ENCODE measurements at regions not wholly inside any gene's neighbourhood (a gene's known extent, or its start where the extent isn't known, plus 50 kb on each side); places are given as distances from the start of the nearest gene placed in this dataset.

- DNase-seq (ENCODE audit: low spot score): no peak
Measured at GRCh38 chr18:25443776-25444175, 91.8 kb upstream of the ZNF521 start.

GRCh38 chr18:25435149-25435782 lies 83.3 kb upstream of the ZNF521 start:
- DNase-seq (ENCODE audit: low spot score): no peak

GRCh38 chr18:25434745-25435144 lies 82.8 kb upstream of the ZNF521 start:
- DNase-seq (ENCODE audit: low spot score): no peak

GRCh38 chr18:25433590-25433989 lies 81.6 kb upstream of the ZNF521 start:
- DNase-seq (ENCODE audit: low spot score): no peak

- DNase-seq (ENCODE audit: low spot score): no peak
Measured at GRCh38 chr18:25425024-25425423, 73.1 kb upstream of the ZNF521 start.

- no peak for DNase-seq (ENCODE audit: low spot score)
Measured at GRCh38 chr18:25423760-25424159, 71.8 kb upstream of the ZNF521 start.

GRCh38 chr18:25423267-25423666 lies 71.3 kb upstream of the ZNF521 start:
- DNase-seq (ENCODE audit: low spot score): no peak

- no peak for DNase-seq (ENCODE audit: low spot score)
Measured at GRCh38 chr18:25422230-25422629, 70.3 kb upstream of the ZNF521 start.

- no peak for DNase-seq (ENCODE audit: low spot score)
Measured at GRCh38 chr18:25420077-25420825, 68.3 kb upstream of the ZNF521 start.

GRCh38 chr18:25416374-25416773 lies 64.4 kb upstream of the ZNF521 start:
- DNase-seq (ENCODE audit: low spot score): no peak

GRCh38 chr18:25409971-25410370 lies 58.0 kb upstream of the ZNF521 start:
- DNase-seq (ENCODE audit: low spot score): no peak

GRCh38 chr18:25408293-25408692 lies 56.3 kb upstream of the ZNF521 start:
- no peak for DNase-seq (ENCODE audit: low spot score)
